GM19238 (cell line): ENCODE measurements at regions not wholly inside any gene's neighbourhood (a gene's known extent, or its start where the extent isn't known, plus 50 kb on each side); places are given as distances from the start of the nearest gene placed in this dataset.

Source experiments
- DNase-seq: peaks from one replicate; pipeline ENCODE4 v3.0.0; 2011; ENCODE audit warnings: low spot score; ENCODE audit not compliant: insufficient read length

DNA sequence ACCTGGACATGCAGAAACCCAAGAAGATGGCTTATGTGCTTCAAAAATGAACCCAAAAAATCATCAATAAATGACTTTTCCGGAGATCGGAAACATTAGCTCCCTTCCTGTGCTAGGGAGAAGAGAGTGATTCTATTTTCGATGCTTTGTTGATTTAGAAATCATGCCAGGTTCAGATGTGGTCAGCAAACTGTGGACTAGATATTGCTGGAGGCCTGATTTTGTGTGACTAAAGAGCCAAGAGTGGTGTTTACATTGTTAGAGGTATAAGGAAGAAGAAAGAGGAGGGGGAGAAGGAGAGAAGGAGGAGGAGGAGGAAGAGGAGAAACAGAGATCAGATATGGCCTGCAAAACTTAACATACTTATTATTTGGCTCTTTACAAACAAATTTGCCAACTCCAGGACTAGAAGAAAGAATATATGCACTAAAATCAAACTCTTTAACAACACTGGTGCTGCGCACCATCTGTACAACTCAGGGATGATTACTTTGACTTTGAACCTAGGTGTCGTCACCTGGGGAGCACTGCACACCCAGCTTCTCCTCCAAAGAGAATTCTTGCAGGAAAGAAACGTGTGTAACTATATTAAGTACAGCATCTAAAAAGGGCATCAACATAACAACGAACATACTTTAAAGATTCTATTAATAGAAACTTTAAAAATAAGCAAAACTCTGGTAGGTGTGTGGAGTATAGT, 664.9 kb upstream of the LCORL start:
- no peak for DNase-seq

DNA sequence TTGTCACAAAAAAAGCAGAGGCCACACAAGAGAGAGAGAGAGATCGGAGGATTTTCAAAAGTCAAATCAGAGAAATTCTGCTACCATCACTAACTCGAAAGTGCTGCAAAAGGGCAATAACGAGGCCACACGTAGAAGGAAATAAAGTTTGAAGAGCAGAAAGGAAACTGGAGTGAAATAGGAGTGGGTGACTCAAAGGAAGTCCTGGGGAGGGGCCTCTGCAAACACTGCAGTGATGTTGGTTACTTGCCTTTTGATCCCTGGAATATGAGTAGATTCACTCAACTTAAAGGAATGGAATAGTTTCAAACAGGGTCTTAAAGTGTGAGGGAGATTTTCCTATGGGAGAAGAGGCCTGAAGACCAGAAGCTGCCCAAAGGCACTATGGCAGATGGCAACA, 663.4 kb upstream of the LCORL start:
- DNase-seq: no peak

DNA sequence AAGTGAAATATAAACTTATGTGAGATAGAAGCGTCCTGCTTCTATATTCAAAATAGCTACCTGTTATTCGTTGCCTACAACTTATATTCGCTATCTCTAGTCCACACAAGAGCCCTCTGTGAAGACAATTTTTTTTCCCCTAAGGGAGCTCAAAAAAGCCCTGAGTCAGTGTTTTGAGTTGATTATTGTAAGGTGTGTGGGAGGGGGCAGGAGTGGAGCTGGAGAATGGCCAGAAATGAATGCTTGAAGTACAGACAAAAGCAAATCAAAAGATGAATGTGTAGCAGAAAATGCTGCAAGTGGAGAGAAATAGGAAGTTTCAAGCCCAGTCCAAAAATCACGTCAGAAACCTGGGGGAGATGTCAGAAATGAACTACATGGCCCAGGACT, 655.0 kb upstream of the LCORL start:
- DNase-seq: no peak

DNA sequence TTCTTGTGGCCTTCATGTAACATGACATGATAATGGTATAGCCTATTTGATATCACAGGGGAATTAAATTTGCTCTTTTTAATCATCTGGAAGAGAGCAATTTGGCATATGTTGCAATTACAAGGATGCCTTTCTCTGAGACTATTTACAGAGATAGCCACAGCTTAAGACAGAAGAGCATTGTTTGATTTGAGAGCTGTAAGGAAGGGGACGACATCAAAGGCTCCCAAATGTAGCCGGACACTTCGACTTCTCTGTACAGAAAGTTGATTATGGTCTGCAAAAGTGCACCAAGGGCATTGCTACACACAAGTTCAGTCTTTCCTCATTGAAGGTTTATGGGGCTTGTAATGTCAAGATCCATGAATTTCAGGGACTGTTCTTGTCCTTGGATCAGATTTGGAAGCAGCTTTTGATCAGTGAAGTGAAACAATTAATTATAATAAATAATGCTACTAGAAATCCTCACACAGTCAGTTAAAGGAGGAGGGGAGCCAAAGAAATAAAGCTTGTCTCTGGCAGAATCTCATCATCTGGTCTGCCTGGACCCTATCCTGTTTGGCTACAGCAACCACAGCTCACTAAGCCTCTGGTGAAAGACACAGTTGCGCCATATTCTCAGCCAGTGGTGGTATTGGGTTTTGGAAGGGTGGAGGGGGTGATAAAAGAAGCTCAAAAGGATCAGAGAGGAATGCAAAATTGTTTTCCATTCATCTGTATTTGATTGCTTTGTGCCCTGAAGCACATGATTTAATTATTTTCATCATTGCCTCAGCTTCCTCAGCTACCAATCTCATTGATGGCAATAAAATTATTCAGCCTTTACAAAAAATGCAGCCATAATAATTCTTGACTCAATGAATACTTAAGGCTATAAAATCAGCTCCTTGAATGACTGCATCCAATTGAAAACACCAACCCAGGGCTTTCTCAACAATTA, 654.3 kb upstream of the LCORL start:
- no peak for DNase-seq

DNA sequence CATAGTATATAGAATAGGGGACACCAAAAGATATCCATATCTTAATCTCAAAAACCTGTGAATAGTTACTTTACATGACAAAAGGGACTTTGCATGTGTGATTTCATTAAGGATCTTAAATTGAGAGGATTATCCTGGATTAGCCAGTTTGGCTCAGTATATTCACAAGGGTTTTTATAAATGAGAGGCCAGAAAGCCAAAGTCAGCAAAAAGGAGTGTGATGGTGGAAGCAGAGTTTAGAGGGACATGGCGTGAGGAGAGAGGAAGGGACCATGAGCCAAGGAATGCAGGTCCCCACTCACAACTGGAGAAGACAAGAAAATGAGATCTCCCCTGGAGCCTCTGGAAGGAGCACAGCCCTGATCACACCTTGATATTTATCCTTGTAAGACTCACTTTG, 648.5 kb upstream of the LCORL start:
- no peak for DNase-seq

DNA sequence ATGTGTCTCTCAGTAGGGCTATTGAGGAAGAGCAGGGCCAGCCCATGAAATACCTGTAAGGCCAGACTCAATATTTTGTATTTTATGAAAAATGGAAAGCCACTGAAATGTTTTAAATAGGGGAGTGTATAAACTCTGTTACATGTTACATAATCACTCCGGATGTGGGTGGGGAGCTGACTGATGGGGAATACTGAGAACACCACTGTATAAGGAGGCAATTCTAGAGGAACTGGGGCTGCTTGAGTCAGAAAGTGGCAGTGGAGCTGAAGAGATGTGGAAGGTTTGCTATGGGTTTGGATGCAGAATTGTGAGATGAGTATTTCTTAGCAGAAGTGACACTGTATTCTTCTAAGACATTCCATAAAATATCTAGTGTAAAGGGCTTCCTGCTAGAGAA, 647.8 kb upstream of the LCORL start:
- DNase-seq: no peak

DNA sequence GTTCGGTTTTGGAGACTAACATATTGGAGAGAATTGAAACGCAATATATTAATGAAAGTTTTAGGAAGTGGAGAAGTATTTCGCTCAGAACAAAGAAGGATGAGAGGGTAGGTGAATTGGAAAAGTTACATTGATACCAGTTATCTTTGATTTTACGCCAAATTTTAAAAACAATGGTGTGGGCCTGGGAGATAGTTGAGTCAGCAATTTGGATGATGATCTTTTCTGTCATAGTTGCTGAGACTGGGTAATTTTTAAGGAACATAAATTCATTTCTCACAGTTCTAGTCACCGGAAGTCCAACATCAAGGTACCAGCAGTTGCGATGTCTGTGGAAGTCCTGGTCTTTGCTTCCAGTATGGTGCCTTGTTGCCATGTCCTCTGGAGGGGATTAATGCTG, 644.8 kb upstream of the LCORL start:
- no peak for DNase-seq

DNA sequence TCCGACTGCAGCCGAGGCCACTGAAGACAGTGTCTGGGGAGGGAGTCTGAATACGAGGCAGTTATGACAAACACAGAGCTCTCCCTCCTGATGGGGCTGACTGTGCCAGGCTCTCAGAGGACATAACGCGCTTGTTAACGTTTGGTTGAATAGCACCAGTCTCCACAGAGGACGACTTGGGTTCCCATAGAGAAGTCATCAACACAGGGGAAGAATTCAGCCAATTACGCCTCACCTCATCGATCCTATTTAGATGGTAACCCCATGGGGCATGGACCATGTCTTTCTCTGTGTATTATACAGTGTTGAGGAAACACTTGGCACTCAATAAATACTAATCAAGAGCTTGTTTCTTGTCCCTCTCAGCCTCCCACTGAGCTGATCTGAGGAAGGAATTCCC, 642.6 kb upstream of the LCORL start:
- DNase-seq: no peak

DNA sequence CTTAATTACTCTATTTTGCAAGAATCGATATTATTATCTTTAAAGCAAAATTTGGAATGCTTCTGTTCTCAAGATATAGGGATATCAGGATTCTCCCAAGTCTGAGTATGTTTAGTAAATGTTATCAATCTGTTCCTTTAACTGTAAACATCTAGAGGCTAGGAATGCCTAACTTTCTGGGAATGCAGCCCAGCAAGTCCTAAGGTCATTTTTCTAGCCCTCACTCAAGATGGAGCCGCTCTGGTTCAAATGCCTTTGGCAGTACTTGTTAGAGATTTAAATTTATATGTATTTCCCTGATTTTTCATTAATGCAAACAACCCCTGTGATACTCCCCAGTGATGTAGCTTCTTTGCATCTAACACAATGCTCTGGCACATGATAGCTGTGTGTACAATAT, 623.8 kb upstream of the LCORL start:
- no peak for DNase-seq

DNA sequence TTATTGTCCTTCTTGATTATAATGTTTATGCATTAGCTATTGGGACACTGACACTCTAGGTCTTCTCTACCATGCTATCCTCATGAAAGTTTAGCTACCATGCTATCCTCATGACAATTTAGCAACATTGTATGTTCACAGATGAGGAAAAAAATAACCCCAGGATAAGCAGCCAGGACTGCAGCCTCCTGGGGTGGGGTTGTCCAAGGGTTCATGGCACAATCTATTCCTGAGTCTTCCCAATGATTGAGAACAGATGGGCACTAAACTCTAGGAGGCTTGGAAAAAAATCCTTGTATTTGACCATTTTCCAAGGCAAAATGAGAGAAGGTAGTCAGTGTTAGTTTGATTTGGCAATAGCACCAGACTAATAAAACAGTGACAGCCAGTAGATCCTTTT, 619.8 kb upstream of the LCORL start:
- DNase-seq: no peak

DNA sequence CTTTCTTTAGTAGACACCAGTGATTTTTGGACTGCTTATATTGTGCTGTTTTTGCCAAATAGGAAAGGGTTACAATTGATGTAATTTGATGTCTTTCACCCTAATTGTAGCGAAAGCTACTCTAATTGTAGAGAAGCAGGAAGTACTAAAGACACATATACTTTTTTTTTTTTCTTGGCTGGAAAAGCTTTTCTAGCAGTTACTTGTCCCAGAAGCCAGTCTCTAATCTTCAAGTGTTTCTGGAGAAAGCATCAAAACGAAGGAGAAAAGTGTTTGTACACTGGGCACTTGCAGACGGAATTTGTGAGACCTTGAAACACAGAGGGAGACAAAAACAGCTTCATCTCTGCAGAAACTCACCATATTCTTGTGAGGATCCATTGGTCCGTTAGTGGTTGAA, 616.5 kb upstream of the LCORL start:
- DNase-seq: no peak

DNA sequence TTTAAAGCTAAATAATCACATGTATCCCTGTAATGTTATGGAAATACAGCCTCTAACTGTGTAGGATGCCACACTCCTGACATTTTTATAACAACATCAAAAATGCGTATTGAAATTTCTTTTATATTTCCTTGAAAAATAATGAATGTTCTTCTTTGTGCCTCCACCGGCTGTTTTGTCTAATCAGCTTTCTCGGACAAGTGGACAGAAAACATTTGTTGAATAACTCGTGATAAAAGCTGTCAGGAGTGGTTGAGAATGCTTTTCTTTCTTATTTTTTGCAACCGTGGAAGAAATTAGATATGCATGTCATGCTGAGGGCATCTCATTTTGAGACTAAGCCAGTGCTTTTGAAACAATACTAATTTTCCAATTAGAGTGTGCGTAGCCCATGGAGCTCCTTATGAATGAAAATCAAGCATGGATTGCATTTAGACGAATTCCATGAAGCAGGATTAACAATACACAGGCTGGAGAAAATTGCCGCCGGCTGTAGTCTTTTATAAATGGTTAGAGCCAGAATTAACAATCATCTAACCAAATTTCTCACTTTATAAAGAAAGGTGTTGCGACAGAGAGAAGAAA, 614.5 kb upstream of the LCORL start:
- no peak for DNase-seq

DNA sequence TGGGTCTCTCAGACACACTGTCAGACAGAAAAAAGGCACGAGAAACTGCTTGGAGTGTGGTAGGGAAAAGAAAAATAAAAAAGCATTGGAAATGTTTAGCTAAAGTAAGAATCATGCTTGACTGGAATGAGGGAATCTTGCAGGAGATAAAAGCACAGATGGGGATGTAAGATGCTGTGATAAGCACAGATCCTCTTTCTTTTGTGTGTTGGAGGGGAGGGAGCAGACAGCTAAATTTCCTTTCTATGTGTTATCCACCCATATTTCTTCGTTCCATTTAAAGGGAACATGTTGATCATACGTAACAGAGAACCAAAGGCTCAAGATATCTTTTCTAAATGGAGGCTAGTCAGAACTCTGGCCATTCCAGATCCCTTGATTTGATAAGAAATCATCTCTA, 614.0 kb upstream of the LCORL start:
- DNase-seq: no peak

DNA sequence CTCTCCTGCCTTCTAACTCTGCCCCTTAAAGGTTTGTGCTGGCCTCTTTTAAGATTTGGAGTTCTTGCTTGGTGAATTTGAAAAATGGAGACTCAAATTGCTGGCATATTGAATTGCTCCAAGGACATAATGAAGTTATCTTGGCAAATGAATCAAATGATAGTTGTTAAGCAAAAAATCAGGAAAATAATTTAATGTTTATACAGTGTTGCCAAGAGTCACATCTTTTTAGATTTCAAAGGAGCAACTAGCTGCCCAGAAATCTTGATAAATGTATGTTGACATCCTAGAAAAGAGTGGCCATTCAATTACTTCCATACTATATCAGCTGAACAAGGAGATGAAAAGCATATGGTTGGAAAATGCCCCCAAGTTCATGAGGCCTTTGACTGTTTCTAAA, 610.0 kb upstream of the LCORL start:
- DNase-seq: no peak

DNA sequence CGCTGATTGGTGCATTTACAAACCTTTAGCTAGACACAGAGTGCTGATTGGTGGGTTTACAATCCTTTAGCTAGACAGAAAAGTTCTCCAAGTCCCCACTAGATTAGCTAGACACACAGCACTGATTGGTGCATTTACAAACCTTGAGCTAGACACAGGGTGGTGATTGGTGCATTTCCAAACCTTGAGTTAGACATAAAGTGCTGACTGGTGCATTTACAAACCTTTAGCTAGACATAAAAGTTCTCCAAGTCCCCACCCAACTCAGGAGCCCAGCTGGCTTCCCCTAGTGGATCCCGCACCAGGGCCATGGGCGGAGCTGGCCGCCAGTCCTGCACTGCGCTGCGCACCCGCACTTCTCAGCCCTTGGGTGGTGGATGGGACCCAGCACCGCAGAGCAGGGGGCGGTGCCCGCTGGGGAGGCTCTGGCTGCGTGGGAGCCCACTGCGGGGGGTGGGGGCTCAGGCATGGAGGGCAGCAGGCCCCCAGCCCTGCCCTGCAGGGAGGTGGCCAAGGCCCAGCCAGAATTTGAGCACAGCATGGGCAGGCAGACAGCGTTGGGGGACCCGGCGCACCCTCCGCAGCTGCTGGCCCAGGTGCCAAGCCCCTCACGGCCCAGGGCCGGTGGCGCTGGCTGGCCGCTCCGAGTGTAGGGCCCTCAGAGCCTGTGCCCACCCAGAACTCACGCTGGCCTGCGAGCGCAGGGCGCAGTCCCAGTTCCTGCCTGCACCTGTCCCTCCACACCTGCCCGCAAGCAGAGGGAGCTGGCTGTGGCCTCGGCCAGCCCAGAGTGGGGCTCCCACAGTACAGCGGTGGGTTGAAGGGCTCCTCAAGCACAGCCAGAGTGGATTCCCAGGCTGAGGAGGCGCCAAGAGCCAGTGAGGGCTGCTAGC, 608.9 kb upstream of the LCORL start:
- no peak for DNase-seq

DNA sequence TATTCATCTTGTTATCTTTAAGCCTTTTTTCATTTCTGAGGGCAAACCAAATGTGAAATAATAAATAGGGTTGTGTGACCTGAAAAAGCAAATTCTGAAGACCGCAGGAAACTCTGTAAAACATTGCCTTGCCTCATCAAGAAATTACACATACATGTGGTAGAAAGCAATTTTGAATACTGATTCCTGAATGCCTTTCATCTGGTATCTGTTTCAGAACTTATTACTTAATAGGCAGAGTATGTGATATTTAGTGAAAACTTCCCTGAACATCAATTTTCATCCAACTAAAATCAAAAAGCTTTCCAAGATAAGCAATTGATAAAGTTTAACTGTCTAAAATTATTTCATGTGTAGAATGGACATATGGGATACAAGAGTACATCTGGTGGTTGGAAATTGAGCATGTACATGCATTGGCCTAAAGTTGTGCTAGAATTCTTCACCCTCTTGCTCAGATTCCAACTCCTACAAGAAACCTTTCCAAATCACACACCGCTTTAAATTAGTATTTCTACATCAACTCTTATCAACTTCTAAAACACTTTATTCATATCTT, 606.0 kb upstream of the LCORL start:
- DNase-seq: no peak

DNA sequence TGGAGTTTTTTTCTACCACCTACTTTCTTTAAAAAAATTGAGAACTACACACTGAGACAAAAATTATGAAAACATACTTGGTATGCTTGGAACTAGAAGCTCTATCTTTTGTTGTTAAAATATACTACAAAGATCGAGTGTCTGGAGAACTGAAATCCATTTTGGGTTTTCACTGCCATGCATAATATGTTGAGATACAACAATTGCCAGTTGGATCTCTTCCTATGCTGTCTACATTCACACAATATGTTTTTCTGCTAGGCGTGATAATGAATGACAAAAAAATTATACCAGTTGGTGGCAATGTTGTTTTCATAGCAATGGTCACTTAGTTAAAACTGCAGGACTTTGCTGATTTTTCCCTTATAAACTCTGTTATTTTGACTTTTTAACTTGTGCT, 605.4 kb upstream of the LCORL start:
- DNase-seq: no peak

DNA sequence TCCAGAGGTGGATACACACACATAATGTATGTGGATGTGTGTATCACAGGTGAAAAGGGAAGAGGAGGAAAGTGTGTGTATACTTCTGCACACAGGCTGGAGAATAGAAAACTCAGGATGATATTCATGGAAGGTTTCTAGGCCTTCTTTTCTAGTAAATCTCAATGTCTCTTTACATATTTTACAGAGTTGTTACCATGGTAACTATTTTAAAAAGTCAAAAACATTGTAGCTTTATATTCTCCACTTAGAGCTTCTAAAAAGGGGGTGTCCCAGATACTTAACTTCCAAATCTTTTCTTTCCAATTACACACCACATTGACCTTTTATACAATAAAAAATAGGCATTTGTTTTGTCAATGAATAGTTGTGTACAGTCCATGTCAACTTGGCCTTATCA, 604.8 kb upstream of the LCORL start:
- DNase-seq: no peak

DNA sequence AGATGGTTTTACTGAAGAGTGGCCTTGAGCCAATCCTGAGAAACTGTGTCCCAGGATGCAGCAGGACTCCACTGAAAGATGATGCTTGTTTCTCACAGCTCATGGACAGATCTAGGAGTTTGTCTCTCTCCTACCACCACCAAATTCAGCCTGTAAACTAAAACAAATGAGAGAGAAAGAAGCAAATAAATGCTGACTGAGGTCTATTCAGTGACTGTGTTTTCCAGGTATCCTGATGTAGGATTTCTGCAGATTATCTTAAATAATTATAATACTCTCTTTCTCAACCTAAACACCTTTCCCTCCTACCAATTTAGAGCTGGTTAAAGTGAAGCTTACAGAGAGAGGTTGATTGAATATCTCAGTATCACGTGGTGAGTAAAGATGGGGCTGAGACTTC, 599.6 kb upstream of the LCORL start:
- no peak for DNase-seq

DNA sequence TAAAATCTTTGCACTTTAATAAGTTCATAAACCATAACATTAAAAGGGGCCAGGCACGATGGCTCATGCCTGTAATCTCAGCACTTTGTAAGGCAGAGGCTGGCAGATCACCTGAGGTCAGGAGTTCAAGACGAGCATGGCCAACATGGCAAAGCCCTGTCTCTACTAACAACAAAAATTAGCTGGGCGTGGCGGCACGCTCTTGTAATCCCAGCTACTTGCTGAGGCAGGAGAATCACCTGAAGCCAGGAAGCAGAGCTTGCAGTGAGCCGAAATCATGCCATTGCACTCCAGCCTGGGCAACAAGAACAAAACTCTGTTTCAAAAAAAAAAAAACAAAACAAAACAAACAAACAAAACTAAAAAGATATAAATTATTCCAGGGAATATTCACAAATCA, 595.2 kb upstream of the LCORL start:
- no peak for DNase-seq

DNA sequence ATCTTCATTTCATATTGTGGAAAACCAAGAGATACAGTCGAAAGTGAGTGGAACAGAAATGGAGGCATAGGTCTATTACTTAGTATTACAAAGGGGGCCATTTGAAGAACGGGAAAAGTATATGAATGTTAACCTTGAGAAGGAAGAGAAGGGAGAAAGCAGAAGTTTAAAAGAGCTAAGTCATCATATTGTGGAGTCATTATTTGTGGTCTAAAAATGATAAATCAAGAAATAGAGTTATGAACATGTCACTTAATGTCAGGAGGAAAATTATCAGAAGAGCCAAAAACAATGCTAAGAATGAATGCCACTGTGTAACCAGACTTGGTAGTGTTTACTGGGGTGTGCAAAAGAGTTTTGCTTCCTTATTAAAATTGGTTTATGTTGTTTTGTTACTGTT, 589.5 kb upstream of the LCORL start:
- no peak for DNase-seq
